Activated naive CD8-positive, alpha-beta T cell treated with anti-CD3 and anti-CD28 coated beads for 36 hours (primary cell): ENCODE measurements at regions not wholly inside any gene's neighbourhood (a gene's known extent, or its start where the extent isn't known, plus 50 kb on each side); places are given as distances from the start of the nearest gene placed in this dataset.
"Not testable (repeated sequence)": the region's sequence is repeated elsewhere in the genome, so short reads cannot be mapped to it uniquely, and the experiment has no call there.

Experiments
- DNase-seq: peaks from one replicate; pipeline ENCODE4 v3.0.0; 2021
- H3K27ac Mint-ChIP-seq: one replicate; pipeline ENCODE4 v1.8.0; 2022; ENCODE audit warnings: mild to moderate bottlenecking, moderate library complexity, mixed read lengths
- H3K27me3 Mint-ChIP-seq: one replicate; pipeline ENCODE4 v1.8.0; 2022; ENCODE audit warnings: mild to moderate bottlenecking, mixed read lengths
- H3K36me3 Mint-ChIP-seq: one replicate; pipeline ENCODE4 v1.8.0; 2021; ENCODE audit warnings: mild to moderate bottlenecking, mixed read lengths
- H3K4me1 Mint-ChIP-seq: one replicate; pipeline ENCODE4 v1.8.0; 2021; ENCODE audit warnings: mixed read lengths
- H3K4me3 Mint-ChIP-seq: one replicate; pipeline ENCODE4 v1.8.0; 2022; ENCODE audit warnings: mild to moderate bottlenecking, moderate library complexity, mixed read lengths
- H3K9me3 Mint-ChIP-seq: one replicate; pipeline ENCODE4 v1.8.0; 2022; ENCODE audit warnings: mixed read lengths

- Mint-ChIP-seq H3K9me3 (peaks cover 18% of the 10 kb centered on the region), H3K27me3 (no peaks in the 10 kb centered on the region), H3K4me3 (no peak overlapping the region), H3K27ac (no peak overlapping the region), H3K36me3 (peaks cover 3% of the 10 kb centered on the region), H3K4me1 (no peaks in the 10 kb centered on the region)
- DNase-seq: no peak
These were observed 203.2 kb downstream of the LAS1L start for GRCh38 chrX:65331371-65331770.

GRCh38 chrX:65300104-65300809 lies 234.3 kb downstream of the LAS1L start:
- Mint-ChIP-seq H3K27ac (no peak overlapping the region), H3K4me1 (no peaks in the 10 kb centered on the region), H3K9me3 (peaks cover 21% of the 10 kb centered on the region), H3K36me3 (peaks cover 4% of the 10 kb centered on the region), H3K4me3 (no peak overlapping the region), H3K27me3 (no peaks in the 10 kb centered on the region)
- no peak for DNase-seq

- H3K36me3 Mint-ChIP-seq, H3K4me3 Mint-ChIP-seq, H3K27me3 Mint-ChIP-seq, DNase-seq, H3K4me1 Mint-ChIP-seq, H3K27ac Mint-ChIP-seq: not testable (repeated sequence)
- H3K9me3 Mint-ChIP-seq: peaks cover 20% of the 10 kb centered on the region
These were observed 251.7 kb downstream of the LAS1L start for GRCh38 chrX:65282905-65283304.

- Mint-ChIP-seq H3K27ac (no peak overlapping the region), H3K9me3 (peaks cover 24% of the 10 kb centered on the region), H3K36me3 (peaks cover 6% of the 10 kb centered on the region), H3K4me1 (no peaks in the 10 kb centered on the region), H3K27me3 (no peaks in the 10 kb centered on the region), H3K4me3 (no peak overlapping the region)
- DNase-seq: no peak
These were observed 261.4 kb downstream of the LAS1L start for GRCh38 chrX:65273152-65273551.

- Mint-ChIP-seq H3K9me3 (peaks cover 17% of the 10 kb centered on the region), H3K27me3 (no peaks in the 10 kb centered on the region), H3K4me3 (no peak overlapping the region), H3K4me1 (no peaks in the 10 kb centered on the region), H3K36me3 (peaks cover 11% of the 10 kb centered on the region), H3K27ac (no peak overlapping the region)
- no peak for DNase-seq
These were observed 268.1 kb downstream of the LAS1L start for GRCh38 chrX:65266482-65266881.

- Mint-ChIP-seq H3K27me3 (no peaks in the 10 kb centered on the region), H3K27ac (no peak overlapping the region), H3K4me1 (no peaks in the 10 kb centered on the region), H3K36me3 (peaks cover 10% of the 10 kb centered on the region), H3K4me3 (no peak overlapping the region), H3K9me3 (peaks cover 15% of the 10 kb centered on the region)
- no peak for DNase-seq
These were observed 277.6 kb upstream of the ZC4H2 start for GRCh38 chrX:65253817-65254216.

GRCh38 chrX:65241059-65241721 lies 264.9 kb upstream of the ZC4H2 start:
- Mint-ChIP-seq H3K4me3 (no peak overlapping the region), H3K4me1 (no peaks in the 10 kb centered on the region), H3K27me3 (no peaks in the 10 kb centered on the region), H3K27ac (no peak overlapping the region), H3K36me3 (peaks cover 16% of the 10 kb centered on the region), H3K9me3 (peaks cover 43% of the 10 kb centered on the region)
- DNase-seq: no peak

GRCh38 chrX:65203545-65203944 lies 227.3 kb upstream of the ZC4H2 start:
- no peak for DNase-seq

GRCh38 chrX:65196758-65197360 lies 220.6 kb upstream of the ZC4H2 start:
- Mint-ChIP-seq H3K27me3 (no peaks in the 10 kb centered on the region), H3K9me3 (peaks cover 24% of the 10 kb centered on the region), H3K4me3 (no peak overlapping the region), H3K27ac (no peak overlapping the region), H3K4me1 (no peaks in the 10 kb centered on the region), H3K36me3 (peaks cover 18% of the 10 kb centered on the region)
- peak; percentile 1 for DNase-seq

More at GRCh38 chrX:65203545-65203944, 227.3 kb upstream of the ZC4H2 start:
- Mint-ChIP-seq H3K27me3 (no peaks in the 10 kb centered on the region), H3K36me3 (peaks cover 23% of the 10 kb centered on the region), H3K9me3 (peaks cover 13% of the 10 kb centered on the region), H3K27ac (no peak overlapping the region), H3K4me1 (no peaks in the 10 kb centered on the region), H3K4me3 (no peak overlapping the region)

- H3K9me3 Mint-ChIP-seq: peaks cover 18% of the 10 kb centered on the region
- H3K27me3 Mint-ChIP-seq: no peaks in the 10 kb centered on the region
- no peak overlapping the region for H3K4me3 Mint-ChIP-seq
- DNase-seq: no peak
- H3K4me1 Mint-ChIP-seq: no peaks in the 10 kb centered on the region
- no peak overlapping the region for H3K27ac Mint-ChIP-seq
- H3K36me3 Mint-ChIP-seq: peaks cover 12% of the 10 kb centered on the region
These were observed 219.4 kb upstream of the ZC4H2 start for GRCh38 chrX:65195621-65196020.

- Mint-ChIP-seq H3K27me3 (no peaks in the 10 kb centered on the region), H3K9me3 (peaks cover 16% of the 10 kb centered on the region), H3K4me1 (no peaks in the 10 kb centered on the region), H3K4me3 (no peak overlapping the region), H3K36me3 (peaks cover 11% of the 10 kb centered on the region), H3K27ac (no peak overlapping the region)
- DNase-seq: no peak
These were observed 218.3 kb upstream of the ZC4H2 start for GRCh38 chrX:65194547-65194946.

GRCh38 chrX:65163325-65163724 lies 187.1 kb upstream of the ZC4H2 start:
- H3K4me3 Mint-ChIP-seq, DNase-seq, H3K27ac Mint-ChIP-seq, H3K27me3 Mint-ChIP-seq, H3K4me1 Mint-ChIP-seq: not testable (repeated sequence)
- H3K9me3 Mint-ChIP-seq: peaks cover 30% of the 10 kb centered on the region
- peaks cover 56% of the 10 kb centered on the region for H3K36me3 Mint-ChIP-seq

- no peak overlapping the region for H3K4me3 Mint-ChIP-seq
- peaks cover 25% of the 10 kb centered on the region for H3K9me3 Mint-ChIP-seq
- H3K36me3 Mint-ChIP-seq: peaks cover 46% of the 10 kb centered on the region
- DNase-seq: no peak
- H3K27ac Mint-ChIP-seq: no peak overlapping the region
- peaks cover 2% of the 10 kb centered on the region for H3K4me1 Mint-ChIP-seq
- no peaks in the 10 kb centered on the region for H3K27me3 Mint-ChIP-seq
These were observed 172.0 kb upstream of the ZC4H2 start for GRCh38 chrX:65148232-65148631.

GRCh38 chrX:65136424-65136823 lies 160.2 kb upstream of the ZC4H2 start:
- no peak overlapping the region for H3K27ac Mint-ChIP-seq
- H3K27me3 Mint-ChIP-seq: no peaks in the 10 kb centered on the region
- no peak overlapping the region for H3K4me3 Mint-ChIP-seq
- DNase-seq: no peak
- no peaks in the 10 kb centered on the region for H3K4me1 Mint-ChIP-seq
- peaks cover 28% of the 10 kb centered on the region for H3K36me3 Mint-ChIP-seq
- peaks cover 44% of the 10 kb centered on the region for H3K9me3 Mint-ChIP-seq

GRCh38 chrX:65127842-65128241 lies 151.6 kb upstream of the ZC4H2 start:
- Mint-ChIP-seq H3K4me3 (no peak overlapping the region), H3K27ac (peak overlapping the region; percentile 16), H3K4me1 (peaks cover 13% of the 10 kb centered on the region), H3K9me3 (peaks cover 30% of the 10 kb centered on the region), H3K36me3 (peaks cover 61% of the 10 kb centered on the region), H3K27me3 (no peaks in the 10 kb centered on the region)
- DNase-seq: no peak
